ENCODE measurements at regions not wholly inside any gene's neighbourhood (a gene's known extent, or its start where the extent isn't known, plus 50 kb on each side); places are given as distances from the start of the nearest gene placed in this dataset.
A peak's percentile ranks its signal among the peaks of the same experiment; 100 is the strongest.

DNA sequence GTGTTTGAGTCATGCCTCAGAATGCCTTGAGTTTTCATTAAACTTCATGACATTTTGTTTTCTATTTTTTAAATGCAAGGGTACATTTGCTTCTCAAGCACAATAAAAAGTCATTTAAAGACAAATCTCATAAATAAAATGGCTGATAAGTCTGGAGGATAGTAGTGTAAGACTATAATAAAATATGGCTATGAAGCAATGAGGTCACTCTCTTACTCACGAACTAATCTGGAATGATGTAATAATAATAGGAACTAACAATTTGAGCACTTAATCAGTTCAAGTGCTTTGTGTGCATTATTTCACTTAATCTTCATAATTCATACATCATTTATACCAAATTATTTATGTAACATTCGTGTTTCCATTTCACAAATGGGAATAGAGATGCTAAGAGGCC, 149.3 kb upstream of the CTTNBP2 start:
- no peak for DNase-seq (ENCODE audit: low spot score)

DNA sequence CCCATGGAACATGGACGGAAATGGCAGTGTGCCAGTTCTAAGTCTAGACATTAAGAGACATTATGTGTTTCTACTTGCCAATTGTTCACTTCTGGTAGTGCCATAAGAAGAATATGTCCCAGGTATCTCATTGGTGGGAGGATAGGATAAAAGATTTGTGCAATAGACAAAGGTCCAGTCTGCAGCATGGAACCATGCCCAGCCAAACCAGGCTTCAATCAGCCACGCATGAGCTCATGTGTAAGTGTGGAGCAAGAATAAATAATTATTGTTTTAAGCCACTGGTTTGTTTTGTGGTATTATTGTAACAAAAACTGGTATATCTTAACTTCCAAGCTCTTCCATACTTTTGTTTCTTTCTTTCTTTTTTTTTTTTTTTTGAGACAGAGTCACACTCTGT, 153.6 kb upstream of the CTTNBP2 start:
- no peak for DNase-seq (ENCODE audit: low spot score)

DNA sequence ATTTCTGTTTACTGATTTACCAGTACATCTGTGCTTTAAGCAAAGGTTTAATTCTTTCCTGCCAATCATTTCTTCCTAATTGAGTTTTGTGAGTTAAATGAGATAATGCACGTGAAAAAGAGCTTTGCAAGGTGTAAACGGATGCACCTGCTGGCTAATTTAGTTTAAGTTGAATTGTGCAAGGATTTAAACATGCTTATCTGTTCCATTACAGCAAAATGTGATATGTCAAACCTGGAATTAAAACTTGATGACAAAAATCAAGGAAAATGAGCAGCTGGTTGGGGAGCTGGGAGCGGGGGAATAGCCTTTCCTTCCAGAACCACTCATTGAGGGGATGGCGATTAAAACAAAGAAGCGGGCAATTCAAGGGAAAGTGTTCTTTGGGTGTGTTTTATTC, 155.0 kb upstream of the CTTNBP2 start:
- no peak for DNase-seq (ENCODE audit: low spot score)

DNA sequence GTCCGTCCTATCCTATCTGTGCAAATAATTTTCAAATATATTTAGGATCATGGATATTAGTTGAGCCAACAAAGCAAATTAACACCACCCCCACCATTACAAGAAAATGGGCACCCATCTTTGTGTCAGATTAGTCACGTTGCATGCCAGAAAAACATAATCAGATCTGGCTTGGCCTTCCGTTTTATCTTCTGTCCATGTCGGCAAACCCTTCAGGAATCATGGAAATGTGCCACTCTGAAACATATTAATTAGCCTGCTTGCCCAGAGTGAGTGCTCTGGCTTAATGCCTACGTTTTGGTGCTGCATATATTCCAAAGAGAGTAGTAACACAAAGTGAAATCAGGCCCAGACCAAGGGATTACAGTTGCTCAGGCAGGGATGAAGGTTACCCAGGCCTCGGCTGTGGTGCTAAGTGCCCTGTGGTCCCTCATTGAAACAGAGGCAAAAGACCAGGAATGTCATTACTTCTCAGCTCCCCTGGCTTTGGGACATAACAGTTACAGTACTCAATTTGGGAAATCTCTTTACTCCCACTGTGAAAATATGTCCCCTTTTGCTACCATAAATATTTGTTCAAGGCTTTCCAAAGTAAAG, 154.0 kb upstream of the LSM8 start:
- DNase-seq (ENCODE audit: low spot score): no peak

DNA sequence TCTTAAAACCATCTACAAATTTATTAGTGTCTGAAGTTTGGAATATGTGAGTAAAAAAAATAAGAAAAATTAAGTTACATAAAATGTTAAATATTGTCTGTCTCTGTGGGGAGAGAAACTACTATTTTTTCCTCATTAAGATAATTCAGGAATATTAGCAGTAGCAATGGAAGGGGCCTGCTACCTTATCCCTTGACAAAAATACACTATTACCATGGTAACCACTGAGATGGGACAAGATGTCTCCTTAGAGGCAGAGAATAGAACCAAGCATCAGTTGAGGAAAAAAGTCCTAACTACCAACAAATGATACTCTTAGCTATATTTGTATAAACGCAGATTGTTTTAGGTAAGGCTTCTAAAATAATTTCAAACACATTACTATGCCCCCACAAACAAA, 150.7 kb upstream of the LSM8 start:
- DNase-seq (ENCODE audit: low spot score): no peak

DNA sequence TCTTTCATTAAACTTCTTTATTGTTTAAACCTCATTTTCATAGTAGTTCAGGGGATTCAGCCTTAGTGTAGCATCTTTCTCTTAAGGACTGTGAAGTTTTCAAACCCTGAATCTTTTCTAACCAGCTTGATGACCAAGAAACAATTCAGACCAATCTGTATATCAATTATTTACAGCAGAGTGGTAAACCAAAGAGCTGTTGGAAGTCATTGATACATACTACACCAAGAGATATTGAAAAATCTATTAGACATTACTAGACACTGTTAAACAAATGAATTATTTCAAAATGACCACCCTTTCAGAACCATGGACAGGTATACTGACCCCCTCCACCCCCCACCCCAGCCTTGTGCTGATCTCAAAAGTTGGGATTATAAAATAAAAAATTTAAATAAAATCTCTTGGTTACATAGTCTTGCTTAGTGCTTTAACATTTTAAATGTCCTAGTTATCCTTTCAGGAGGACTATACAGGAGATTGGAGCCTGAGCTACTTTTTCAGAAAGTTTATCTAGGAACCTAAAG, 143.9 kb upstream of the LSM8 start:
- no peak for DNase-seq (ENCODE audit: low spot score)

DNA sequence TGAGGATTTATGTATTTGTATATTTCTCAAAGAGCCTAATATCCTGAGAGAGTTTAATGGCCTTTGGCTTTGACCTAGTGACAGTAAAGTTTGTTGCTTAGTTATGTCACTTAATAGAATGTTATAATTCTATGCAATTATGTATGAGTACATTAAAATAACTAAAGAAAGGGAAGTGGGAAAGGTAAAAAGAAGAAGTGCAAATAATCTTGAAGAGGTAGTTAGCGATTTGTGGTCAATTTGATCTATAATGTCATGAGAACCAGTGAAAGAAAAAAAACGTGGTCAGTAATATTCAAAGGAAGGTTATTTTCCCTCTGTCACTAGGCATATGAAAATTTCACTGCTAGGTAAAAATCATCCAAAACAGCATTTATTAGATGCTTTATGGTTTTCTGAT, 143.4 kb upstream of the LSM8 start:
- no peak for DNase-seq (ENCODE audit: low spot score)

DNA sequence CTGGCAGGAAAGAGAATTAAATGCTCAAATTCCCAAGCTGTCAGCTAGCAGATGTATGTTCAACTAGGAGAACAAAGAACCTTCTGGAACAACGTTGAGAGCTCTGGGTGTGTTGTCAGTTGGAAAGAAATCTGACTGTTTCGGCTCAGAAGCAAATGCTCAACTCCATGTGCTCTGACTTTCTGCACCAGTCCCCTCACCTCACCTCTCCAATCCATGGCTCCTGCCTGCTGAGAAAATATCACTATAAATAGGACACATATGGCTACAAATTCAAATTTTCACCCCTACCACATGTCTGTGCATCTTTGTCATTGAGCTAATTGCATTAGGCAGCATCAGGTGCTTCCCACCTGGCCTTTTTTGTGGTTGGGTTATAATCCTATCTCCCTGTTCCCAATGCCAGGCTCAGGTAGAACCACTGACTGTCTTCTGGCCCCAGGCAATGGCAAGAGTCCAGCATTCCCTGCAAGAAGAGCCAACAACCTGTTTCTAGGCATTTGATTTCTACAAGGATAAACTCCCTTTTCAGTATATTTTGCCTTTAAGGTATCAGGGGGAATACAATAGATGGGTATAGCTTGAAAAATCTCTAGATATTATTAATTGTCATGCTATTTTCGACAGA, 142.6 kb upstream of the LSM8 start:
- DNase-seq (ENCODE audit: low spot score): no peak

DNA sequence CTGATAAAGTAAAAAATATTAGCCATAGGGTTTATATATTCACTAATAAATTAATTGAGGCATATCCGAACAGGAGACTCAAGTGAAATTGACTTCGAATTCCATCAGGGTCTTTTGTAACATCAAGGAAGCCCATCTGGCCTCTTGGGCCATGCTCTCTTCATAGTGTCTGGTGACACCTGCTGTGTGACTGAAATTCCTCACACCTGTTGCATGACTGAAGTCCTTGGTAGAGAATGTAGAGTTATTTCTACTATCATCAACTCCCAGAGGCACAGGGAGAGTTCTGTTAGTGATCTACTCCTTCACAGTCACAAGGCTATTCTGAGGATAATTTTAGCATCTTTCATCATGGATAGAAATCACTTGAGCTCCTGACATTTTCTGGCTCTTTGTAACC, 138.3 kb upstream of the LSM8 start:
- no peak for DNase-seq (ENCODE audit: low spot score)

DNA sequence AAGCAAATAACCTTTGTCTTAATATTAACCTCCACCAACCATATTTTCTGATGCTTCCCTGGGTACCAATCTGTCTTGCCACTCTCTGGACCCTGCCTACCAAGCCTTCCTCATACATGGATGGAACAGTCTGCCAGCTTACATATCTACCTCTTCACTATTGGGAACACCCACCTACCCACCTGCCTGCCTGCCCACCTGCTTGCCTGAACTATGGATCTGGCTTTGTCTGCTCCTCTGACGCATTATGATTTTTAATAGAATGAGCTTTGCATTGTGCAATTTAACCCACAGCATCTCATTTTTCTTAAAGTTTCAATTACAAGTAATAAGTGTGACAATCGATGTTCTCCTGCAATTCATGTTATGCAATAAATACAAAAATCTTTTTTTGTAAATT, 137.9 kb upstream of the LSM8 start:
- no peak for DNase-seq (ENCODE audit: low spot score)

DNA sequence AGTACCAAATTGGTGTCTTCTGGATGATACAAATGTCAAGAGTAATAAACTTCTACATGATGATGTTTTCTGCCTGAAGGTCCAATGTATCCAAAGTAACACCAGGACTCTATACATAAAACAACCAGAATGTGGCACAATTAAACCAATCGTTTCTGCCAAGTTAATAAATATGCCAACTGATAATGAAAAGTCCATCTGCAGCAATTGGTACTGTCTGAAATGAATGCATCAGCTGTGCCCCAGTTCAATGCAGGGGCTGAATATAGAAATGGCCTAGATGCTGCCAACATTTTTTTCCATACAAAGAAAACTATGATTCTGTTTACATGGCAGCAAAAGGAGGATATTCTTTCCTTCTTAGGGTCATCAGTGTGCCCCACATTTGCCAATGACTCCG, 137.2 kb upstream of the LSM8 start:
- no peak for DNase-seq (ENCODE audit: low spot score)

DNA sequence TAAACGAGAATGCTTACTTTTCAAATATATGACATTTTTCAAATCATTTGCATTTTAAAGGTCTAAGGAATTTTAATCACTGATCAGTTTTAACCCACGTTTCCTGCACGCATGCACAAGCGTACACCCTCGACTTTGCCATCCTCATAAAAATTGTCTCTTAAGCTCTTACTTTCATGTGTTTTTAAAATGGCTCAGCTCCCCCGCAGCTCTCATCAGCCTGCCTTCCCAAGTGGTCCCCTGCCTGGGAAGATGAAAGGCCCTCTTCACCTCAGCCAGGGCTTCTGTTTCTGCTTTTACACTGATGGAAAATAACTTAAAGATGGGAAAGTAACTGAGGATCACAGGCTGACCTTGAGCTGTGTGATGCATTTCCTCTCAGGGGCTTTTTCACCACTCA, 131.6 kb upstream of the LSM8 start:
- no peak for DNase-seq (ENCODE audit: low spot score)

DNA sequence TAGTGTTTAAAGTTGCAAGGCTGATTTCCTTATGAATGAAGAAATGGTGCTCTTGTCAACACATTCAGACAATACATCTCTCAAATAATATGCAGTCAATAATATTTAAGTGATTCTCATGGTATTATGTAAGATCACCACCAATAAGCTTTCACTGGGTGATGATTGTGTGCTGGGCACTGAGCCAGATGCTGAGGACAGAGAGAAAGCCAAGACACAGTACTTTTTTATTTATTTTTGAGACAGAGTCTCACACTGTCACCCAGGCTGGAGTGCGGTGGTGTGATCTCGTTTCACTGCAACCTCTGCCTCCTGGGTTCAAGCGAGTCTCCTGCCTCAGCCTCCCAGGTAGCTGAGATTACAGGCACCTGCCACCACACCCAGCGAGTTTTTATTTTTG, 130.6 kb upstream of the LSM8 start:
- DNase-seq (ENCODE audit: low spot score): peak; percentile 6

DNA sequence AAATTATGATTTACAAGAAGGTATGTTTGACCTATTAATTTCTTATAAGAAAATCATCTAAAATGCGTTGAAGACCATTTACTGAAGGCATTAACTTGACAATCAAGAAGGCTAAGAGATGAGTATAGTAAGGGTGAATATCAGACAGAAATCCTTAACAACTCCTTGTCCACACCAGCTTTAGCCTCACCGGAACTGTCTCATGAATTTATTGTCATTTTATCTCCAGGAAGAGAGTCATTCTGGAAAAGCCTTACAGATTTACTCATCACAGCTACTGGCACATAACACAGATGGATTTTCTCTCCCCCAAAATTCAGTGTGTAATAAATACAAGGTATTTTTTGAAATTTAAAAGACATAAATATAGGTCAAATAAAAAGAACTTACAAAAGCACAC, 129.4 kb upstream of the LSM8 start:
- no peak for DNase-seq (ENCODE audit: low spot score)

DNA sequence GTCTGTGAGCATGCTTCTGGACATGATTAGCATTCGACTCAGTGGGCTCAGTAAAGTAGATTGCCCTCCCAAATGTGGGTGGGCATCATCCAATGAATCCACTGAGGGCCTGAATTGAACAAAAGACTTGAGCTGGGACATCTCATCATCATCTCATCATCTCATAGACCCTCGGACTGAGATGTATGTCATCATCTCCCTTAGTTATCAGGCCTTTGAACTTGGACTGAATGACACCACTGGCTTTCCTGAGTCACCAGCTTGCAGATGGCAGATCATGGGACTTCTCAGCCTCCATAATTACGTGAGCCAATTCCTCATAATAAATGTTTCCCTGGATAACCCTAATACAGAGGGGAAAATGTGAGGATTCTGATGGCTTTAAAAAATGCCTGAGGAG, 128.3 kb upstream of the LSM8 start:
- no peak for DNase-seq (ENCODE audit: low spot score)

DNA sequence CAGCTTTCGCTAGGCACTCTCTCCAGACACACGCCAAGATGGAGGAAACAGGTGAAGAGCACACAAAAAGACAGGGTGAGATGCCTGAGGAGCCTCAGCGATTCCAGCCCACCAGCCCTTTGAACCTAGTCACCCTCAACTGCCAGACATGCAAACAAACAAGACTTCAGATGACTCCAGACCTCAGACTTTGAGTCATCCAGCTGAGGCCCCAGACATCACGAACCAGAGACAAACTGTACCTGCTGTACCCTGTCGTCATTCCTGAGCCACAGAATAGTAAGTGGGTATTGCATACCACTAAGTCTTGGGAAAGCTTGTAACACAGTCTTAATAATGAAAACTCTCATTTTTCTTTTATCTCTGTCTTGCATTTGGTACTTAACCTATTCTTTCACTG, 126.6 kb upstream of the LSM8 start:
- peak; percentile 83 for DNase-seq (ENCODE audit: low spot score)

DNA sequence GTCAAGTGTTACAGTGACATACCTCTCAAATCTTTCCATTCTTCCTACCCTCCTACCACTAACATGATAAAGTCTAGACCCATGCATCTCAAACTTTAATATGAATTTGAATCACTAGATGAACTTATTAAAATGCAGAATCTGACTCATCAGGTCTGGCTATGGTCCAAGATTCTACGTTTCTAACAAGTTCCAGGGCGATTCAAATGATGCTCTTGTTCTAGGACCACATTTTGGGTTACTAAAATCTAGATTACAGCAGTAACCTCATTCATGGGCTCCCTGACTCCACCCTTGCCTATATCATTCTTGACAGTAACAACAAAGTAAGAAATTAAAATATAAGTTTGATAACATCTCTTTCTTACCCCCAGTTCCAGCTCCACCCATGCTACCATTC, 124.8 kb upstream of the LSM8 start:
- peak; percentile 9 for DNase-seq (ENCODE audit: low spot score)

DNA sequence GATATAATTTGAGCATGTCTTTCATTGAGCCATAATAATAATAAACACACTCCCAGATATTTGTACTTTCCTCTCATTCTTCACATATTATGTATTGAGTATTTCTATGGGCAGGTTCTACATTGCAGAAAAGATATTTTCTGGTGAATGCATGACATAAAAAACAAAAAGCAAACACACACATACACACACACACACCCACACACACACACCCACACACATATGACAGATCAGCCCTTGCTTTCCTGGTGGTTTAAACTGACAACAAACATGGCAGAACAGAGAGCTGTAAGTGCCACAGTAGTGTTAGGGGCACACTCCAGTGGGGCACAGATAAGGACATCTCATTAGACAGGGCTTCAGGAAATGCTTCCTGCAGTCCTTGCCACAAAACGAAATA, 123.3 kb upstream of the LSM8 start:
- DNase-seq (ENCODE audit: low spot score): no peak

DNA sequence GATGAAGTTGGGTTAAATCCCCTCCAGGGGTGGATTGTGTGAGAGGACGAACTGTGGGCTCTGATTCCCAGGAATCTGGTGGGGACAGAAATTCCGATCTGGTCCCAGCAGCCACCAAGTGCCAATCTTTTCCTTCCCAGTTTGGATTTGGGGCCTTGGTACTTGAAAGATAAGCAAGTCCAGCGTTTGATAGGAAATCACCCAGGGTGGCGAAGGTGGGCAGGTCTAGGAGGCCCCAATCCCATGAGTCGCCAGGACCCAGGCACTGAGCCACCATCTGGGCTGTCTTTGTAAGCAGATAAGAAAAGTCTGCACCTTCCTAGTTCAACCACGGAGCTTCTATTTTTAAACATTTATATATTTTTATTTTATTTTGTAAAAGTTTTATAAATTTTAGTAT, 122.6 kb upstream of the LSM8 start:
- no peak for DNase-seq (ENCODE audit: low spot score)

DNA sequence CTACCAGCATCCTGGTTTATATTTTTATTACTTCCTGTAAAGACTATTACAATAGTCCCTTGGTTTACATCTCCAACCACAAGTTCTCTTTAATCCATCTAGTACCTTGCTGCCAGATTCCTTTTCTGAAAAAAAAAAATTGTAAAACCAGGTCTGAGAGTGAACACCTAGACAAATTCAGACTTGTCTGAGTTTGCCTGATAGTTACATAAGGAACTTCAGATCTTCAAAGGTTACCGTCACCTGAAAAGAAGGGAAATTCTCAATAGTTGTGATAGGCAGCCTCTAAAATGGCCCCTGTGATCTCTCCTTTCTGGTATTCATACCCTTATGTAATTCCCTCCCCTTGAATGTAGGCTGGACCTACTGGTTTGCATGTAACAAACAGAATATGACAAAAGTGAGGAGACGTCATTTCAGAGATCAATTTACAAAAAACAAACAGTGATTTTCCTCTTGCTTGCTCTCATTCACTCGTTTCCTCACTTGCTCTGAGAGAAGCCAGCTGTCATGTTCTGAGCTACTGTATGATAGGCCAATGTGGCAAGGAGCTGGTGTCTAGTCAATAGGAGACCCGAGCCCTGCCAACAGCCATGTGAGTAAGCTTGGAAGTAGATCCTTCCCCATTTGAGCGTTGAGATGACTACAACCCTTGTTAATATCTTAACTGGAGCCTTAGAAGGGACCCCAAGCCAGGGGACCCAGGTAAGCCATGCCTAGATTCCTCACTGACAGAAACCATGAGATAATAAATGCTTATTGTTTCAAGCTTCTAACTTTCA, 110.9 kb upstream of the LSM8 start:
- no peak for DNase-seq (ENCODE audit: low spot score)

DNA sequence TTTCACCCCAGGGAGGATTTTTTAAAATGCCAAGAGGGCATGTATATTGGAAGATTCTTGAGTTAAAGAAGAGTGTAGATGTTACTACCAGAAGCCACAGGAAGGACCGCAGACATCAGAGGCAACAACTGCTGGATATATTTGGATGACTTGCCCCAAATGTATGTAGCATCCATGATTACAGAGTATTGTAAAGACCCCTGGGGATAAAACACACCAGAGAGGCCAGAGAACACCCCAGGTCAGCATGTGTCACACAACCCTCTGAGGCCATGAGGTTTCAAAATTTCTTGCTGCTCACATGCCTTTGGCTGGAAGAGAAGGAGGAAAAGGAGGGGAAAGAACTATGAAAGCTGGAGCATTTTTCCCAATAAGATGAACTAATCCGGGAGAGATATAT, 108.0 kb upstream of the LSM8 start:
- no peak for DNase-seq (ENCODE audit: low spot score)

DNA sequence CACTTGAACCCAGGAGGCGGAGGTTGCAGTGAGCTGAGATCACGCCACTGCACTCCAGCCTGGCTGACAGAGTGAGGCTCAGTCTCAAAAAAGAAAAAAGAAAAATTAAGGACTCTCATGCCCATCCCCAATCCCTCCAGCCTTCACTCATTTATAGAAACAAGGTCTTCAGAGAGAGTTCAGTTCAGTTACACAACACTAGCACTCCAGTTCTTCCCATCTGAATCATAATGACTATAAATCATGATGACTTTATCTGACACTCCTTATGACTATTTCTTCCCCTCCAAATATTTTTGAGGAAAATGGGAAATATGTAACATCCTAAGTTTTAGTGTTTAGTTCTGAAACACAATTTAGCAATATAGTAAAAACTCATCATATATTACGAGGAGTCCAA, 107.4 kb upstream of the LSM8 start:
- DNase-seq (ENCODE audit: low spot score): no peak

DNA sequence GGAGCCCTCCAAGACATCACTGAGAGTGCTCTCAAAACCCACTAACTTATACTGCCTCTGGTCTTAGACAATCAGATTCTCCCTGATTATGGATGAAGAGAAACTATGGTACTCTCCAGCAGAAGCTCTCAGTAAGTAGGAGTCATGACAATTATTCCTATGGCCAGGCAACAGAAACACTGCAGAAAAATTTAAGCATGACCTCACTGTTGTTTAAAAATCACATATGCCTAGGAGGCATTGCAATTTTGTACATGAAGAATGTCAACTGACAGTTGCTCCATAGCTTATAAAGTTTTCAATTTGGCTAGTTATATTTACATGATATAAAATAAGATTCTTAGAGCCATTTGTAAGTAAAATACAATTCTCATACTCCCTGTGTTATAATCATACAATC, 105.9 kb upstream of the LSM8 start:
- DNase-seq (ENCODE audit: low spot score): no peak

DNA sequence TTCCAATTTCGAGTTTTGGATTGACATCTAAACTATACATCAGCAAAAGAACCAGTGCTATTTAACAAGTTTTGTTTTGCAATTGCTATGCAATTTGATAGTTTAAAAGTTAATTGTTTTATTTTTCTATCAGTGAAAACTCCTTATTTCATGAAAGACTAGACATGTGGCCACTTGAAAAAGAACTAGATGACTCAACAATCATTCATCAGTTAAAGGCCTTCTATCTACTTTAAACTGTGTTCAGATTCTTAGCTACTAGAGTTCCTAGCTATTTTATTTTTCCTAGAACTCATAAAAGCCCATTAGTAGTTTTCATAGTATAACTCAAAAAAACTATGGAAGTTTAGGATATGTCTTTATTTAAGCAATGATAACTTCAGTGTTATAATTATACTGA, 104.6 kb upstream of the LSM8 start:
- peak; percentile 44 for DNase-seq (ENCODE audit: low spot score)
